Adrenal gland (tissue), 5 donors: ENCODE measurements at regions not wholly inside any gene's neighbourhood (a gene's known extent, or its start where the extent isn't known, plus 50 kb on each side); places are given as distances from the start of the nearest gene placed in this dataset.

Experiments used
- CTCF ChIP-seq, 6 experiments: fragments of 450-650 bp in 4 of 6; fragments of 200-600 bp in 2 of 6; sonication (generic) in 1 of 6; IDR thresholded peaks; 1 replicate in 5 of 6; 2 replicates in 1 of 6; pipeline versions ENCODE4 v1.5.1 to v1.8.0; 2016 to 2021; ENCODE audit warnings: antibody characterized with exemption in 6 of 6, mild to moderate bottlenecking in 2 of 6, moderate library complexity in 1 of 6
- POLR2A ChIP-seq, 2 donors: fragments of 450-650 bp; IDR thresholded peaks; one replicate each; pipeline ENCODE4 v1.6.1; 2017; ENCODE audit warnings: antibody characterized with exemption in 2 of 2, mild to moderate bottlenecking in 2 of 2, moderate library complexity in 1 of 2
- donor health status: DM: no; HTN: no; CAD: no.

- TF ChIP-seq POLR2A (IDR thresholded peaks at IDR 0.05) = no peak
- no peak for TF ChIP-seq CTCF (IDR thresholded peaks at IDR 0.05)
Measured at GRCh38 chr2:195121341-195121740, 535.7 kb upstream of the SLC39A10 start.
